GM12878 (cell line): ENCODE measurements at regions not wholly inside any gene's neighbourhood (a gene's known extent, or its start where the extent isn't known, plus 50 kb on each side); places are given as distances from the start of the nearest gene placed in this dataset.

Experiments used
- HDAC2 ChIP-seq: fragments of 200-600 bp; sonication (generic); IDR thresholded peaks from 2 replicates; pipeline ENCODE4 v1.6.1; 2017
- MXI1 ChIP-seq: fragments of 150-350 bp; IDR thresholded peaks from 2 replicates; pipeline ENCODE4 v1.6.1; 2011; ENCODE audit warnings: low read depth, mild to moderate bottlenecking, inconsistent platforms, low read length, improper control_type of control experiment
- RFX5 ChIP-seq: IDR thresholded peaks from 2 replicates; pipeline ENCODE4 v1.6.1; 2011; ENCODE audit warnings: low read depth, low read length, improper control_type of control experiment
- SIX5 ChIP-seq: IDR thresholded peaks from 2 replicates; pipeline ENCODE4 v1.6.1; 2011; ENCODE audit warnings: mild to moderate bottlenecking, low read depth, low read length, moderate library complexity; ENCODE audit not compliant: severe bottlenecking
- WRNIP1 ChIP-seq: IDR thresholded peaks from 2 replicates; pipeline ENCODE4 v1.6.1; 2011; ENCODE audit warnings: low read depth, low read length, improper control_type of control experiment, borderline replicate concordance
- ZBTB40 ChIP-seq: fragments of 450-650 bp; IDR thresholded peaks from 2 replicates; pipeline ENCODE4 v1.6.1; 2016; ENCODE audit warnings: mild to moderate bottlenecking, moderate library complexity, borderline replicate concordance

DNA sequence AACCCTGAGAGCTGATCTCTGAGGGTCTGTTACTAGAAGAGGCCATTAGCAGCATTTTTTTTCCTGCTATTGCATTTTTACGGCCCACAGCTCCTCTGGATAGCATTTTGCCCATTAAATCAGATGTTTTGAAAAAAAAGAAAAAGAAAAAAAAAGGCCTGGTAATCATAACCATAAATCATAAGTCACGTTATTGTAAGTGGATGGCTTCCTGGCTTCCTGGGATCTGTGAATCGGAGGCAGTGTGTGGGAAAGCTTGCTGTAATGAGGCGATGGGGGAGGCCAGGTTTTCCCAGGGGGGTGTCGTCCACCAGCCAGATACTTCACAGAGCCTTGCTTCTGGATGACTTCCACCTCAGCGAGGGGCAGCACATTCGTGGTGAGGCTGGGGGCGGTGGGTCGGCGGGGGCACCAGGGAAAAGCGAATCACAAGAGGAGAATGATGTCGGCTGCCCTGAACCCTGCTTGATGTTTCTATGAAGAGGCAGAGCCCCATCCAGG is 106.5 kb upstream of the SYT13 start:
- no peak for TF ChIP-seq ZBTB40
- TF ChIP-seq WRNIP1, result no peak
- no peak for TF ChIP-seq SIX5
- TF ChIP-seq HDAC2, result no peak
- no peak for TF ChIP-seq RFX5
- no peak for TF ChIP-seq MXI1
